ENCODE measurements at regions not wholly inside any gene's neighbourhood (a gene's known extent, or its start where the extent isn't known, plus 50 kb on each side); places are given as distances from the start of the nearest gene placed in this dataset.

- no peak overlapping the region for H3K27ac ChIP-seq (ENCODE audit: low read depth, low read length)
- H3K9ac ChIP-seq (ENCODE audit: low read length in 5 of 5): no peak overlapping the region
- peaks cover 0 to 12% (median 0%) of the 10 kb centered on the region in 5 donors for H3K4me1 ChIP-seq (ENCODE audit: control insufficient read depth in 5 of 5, insufficient read depth in 5 of 5, low read length in 5 of 5)
- H3K9me3 ChIP-seq (ENCODE audit: control insufficient read depth in 5 of 5, low read length in 5 of 5): peaks cover 0 to 4% (median 0%) of the 10 kb centered on the region in 5 donors
- H3K4me3 ChIP-seq (ENCODE audit: low read depth in 1 of 5, low read length in 5 of 5): no peak overlapping the region
- peaks cover 9 to 14% (median 12%) of the 10 kb centered on the region in 5 donors for H3K27me3 ChIP-seq (ENCODE audit: control insufficient read depth in 5 of 5, insufficient read depth in 4 of 5, low read length in 5 of 5)
- no peaks in the 10 kb centered on the region for H3K36me3 ChIP-seq (ENCODE audit: control insufficient read depth in 5 of 5, insufficient read depth in 5 of 5, low read length in 5 of 5)
These were observed 356.6 kb upstream of the SALL3 start for GRCh38 chr18:78622907-78623541.

- no peak overlapping the region for H3K4me3 ChIP-seq (ENCODE audit: low read depth in 1 of 5, low read length in 5 of 5)
- H3K27me3 ChIP-seq (ENCODE audit: control insufficient read depth in 5 of 5, insufficient read depth in 4 of 5, low read length in 5 of 5): peaks cover 11 to 19% (median 14%) of the 10 kb centered on the region in 5 donors
- no peak overlapping the region for H3K27ac ChIP-seq (ENCODE audit: low read depth, low read length)
- H3K9me3 ChIP-seq (ENCODE audit: control insufficient read depth in 5 of 5, low read length in 5 of 5): peaks cover 0 to 8% (median 0%) of the 10 kb centered on the region in 5 donors
- H3K4me1 ChIP-seq (ENCODE audit: control insufficient read depth in 5 of 5, insufficient read depth in 5 of 5, low read length in 5 of 5): peaks cover 0 to 3% (median 0%) of the 10 kb centered on the region in 5 donors
- H3K36me3 ChIP-seq (ENCODE audit: control insufficient read depth in 5 of 5, insufficient read depth in 5 of 5, low read length in 5 of 5): no peaks in the 10 kb centered on the region
- no peak overlapping the region for H3K9ac ChIP-seq (ENCODE audit: low read length in 5 of 5)
These were observed 354.9 kb upstream of the SALL3 start for GRCh38 chr18:78624646-78625279.

- Histone ChIP-seq H3K36me3 (ENCODE audit: control insufficient read depth in 5 of 5, insufficient read depth in 5 of 5, low read length in 5 of 5) (no peaks in the 10 kb centered on the region), H3K9me3 (ENCODE audit: control insufficient read depth in 5 of 5, low read length in 5 of 5) (peaks cover 0 to 14% (median 0%) of the 10 kb centered on the region in 5 donors), H3K4me3 (ENCODE audit: low read depth in 1 of 5, low read length in 5 of 5) (no peak overlapping the region), H3K27me3 (ENCODE audit: control insufficient read depth in 5 of 5, insufficient read depth in 4 of 5, low read length in 5 of 5) (peaks cover 7 to 15% (median 14%) of the 10 kb centered on the region in 5 donors), H3K9ac (ENCODE audit: low read length in 5 of 5) (no peak overlapping the region), H3K4me1 (ENCODE audit: control insufficient read depth in 5 of 5, insufficient read depth in 5 of 5, low read length in 5 of 5) (no peaks in the 10 kb centered on the region), H3K27ac (ENCODE audit: low read depth, low read length) (no peak overlapping the region)
These were observed 353.8 kb upstream of the SALL3 start for GRCh38 chr18:78625847-78626246.

GRCh38 chr18:78627551-78628346 lies 351.9 kb upstream of the SALL3 start:
- H3K4me3 ChIP-seq (ENCODE audit: low read depth in 1 of 5, low read length in 5 of 5): no peak overlapping the region

GRCh38 chr18:78629426-78629825 lies 350.2 kb upstream of the SALL3 start:
- Histone ChIP-seq H3K36me3 (ENCODE audit: control insufficient read depth in 5 of 5, insufficient read depth in 5 of 5, low read length in 5 of 5) (no peaks in the 10 kb centered on the region), H3K9me3 (ENCODE audit: control insufficient read depth in 5 of 5, low read length in 5 of 5) (peaks cover 0 to 14% (median 0%) of the 10 kb centered on the region in 5 donors), H3K4me1 (ENCODE audit: control insufficient read depth in 5 of 5, insufficient read depth in 5 of 5, low read length in 5 of 5) (no peaks in the 10 kb centered on the region), H3K27ac (ENCODE audit: low read depth, low read length) (no peak overlapping the region), H3K4me3 (ENCODE audit: low read depth in 1 of 5, low read length in 5 of 5) (no peak overlapping the region), H3K27me3 (ENCODE audit: control insufficient read depth in 5 of 5, insufficient read depth in 4 of 5, low read length in 5 of 5) (peaks cover 7 to 15% (median 12%) of the 10 kb centered on the region in 5 donors), H3K9ac (ENCODE audit: low read length in 5 of 5) (no peak overlapping the region)

More at GRCh38 chr18:78627551-78628346, 351.9 kb upstream of the SALL3 start:
- Histone ChIP-seq H3K9ac (ENCODE audit: low read length in 5 of 5) (no peak overlapping the region), H3K36me3 (ENCODE audit: control insufficient read depth in 5 of 5, insufficient read depth in 5 of 5, low read length in 5 of 5) (no peaks in the 10 kb centered on the region), H3K27me3 (ENCODE audit: control insufficient read depth in 5 of 5, insufficient read depth in 4 of 5, low read length in 5 of 5) (peaks cover 7 to 15% (median 14%) of the 10 kb centered on the region in 5 donors), H3K4me1 (ENCODE audit: control insufficient read depth in 5 of 5, insufficient read depth in 5 of 5, low read length in 5 of 5) (no peaks in the 10 kb centered on the region), H3K27ac (ENCODE audit: low read depth, low read length) (no peak overlapping the region), H3K9me3 (ENCODE audit: control insufficient read depth in 5 of 5, low read length in 5 of 5) (peaks cover 0 to 14% (median 0%) of the 10 kb centered on the region in 5 donors)

- Histone ChIP-seq H3K27me3 (ENCODE audit: control insufficient read depth in 5 of 5, insufficient read depth in 4 of 5, low read length in 5 of 5) (peaks cover 2 to 10% (median 5%) of the 10 kb centered on the region in 5 donors), H3K9me3 (ENCODE audit: control insufficient read depth in 5 of 5, low read length in 5 of 5) (peaks cover 0 to 14% (median 0%) of the 10 kb centered on the region in 5 donors), H3K27ac (ENCODE audit: low read depth, low read length) (no peak overlapping the region), H3K4me3 (ENCODE audit: low read depth in 1 of 5, low read length in 5 of 5) (no peak overlapping the region), H3K36me3 (ENCODE audit: control insufficient read depth in 5 of 5, insufficient read depth in 5 of 5, low read length in 5 of 5) (no peaks in the 10 kb centered on the region), H3K9ac (ENCODE audit: low read length in 5 of 5) (no peak overlapping the region), H3K4me1 (ENCODE audit: control insufficient read depth in 5 of 5, insufficient read depth in 5 of 5, low read length in 5 of 5) (no peaks in the 10 kb centered on the region)
These were observed 349.3 kb upstream of the SALL3 start for GRCh38 chr18:78630356-78630755.

GRCh38 chr18:78630981-78631510 lies 348.6 kb upstream of the SALL3 start:
- Histone ChIP-seq H3K27me3 (ENCODE audit: control insufficient read depth in 5 of 5, insufficient read depth in 4 of 5, low read length in 5 of 5) (peaks cover 0 to 10% (median 5%) of the 10 kb centered on the region in 5 donors), H3K4me3 (ENCODE audit: low read depth in 1 of 5, low read length in 5 of 5) (no peak overlapping the region), H3K9me3 (ENCODE audit: control insufficient read depth in 5 of 5, low read length in 5 of 5) (peaks cover 0 to 14% (median 3%) of the 10 kb centered on the region in 5 donors), H3K36me3 (ENCODE audit: control insufficient read depth in 5 of 5, insufficient read depth in 5 of 5, low read length in 5 of 5) (no peaks in the 10 kb centered on the region), H3K4me1 (ENCODE audit: control insufficient read depth in 5 of 5, insufficient read depth in 5 of 5, low read length in 5 of 5) (no peaks in the 10 kb centered on the region), H3K9ac (ENCODE audit: low read length in 5 of 5) (no peak overlapping the region), H3K27ac (ENCODE audit: low read depth, low read length) (no peak overlapping the region)

- Histone ChIP-seq H3K36me3 (ENCODE audit: control insufficient read depth in 5 of 5, insufficient read depth in 5 of 5, low read length in 5 of 5) (no peaks in the 10 kb centered on the region), H3K9me3 (ENCODE audit: control insufficient read depth in 5 of 5, low read length in 5 of 5) (peaks cover 0 to 17% (median 6%) of the 10 kb centered on the region in 5 donors), H3K9ac (ENCODE audit: low read length in 5 of 5) (no peak overlapping the region), H3K4me1 (ENCODE audit: control insufficient read depth in 5 of 5, insufficient read depth in 5 of 5, low read length in 5 of 5) (no peaks in the 10 kb centered on the region), H3K27ac (ENCODE audit: low read depth, low read length) (no peak overlapping the region), H3K27me3 (ENCODE audit: control insufficient read depth in 5 of 5, insufficient read depth in 4 of 5, low read length in 5 of 5) (peaks cover 0 to 10% (median 5%) of the 10 kb centered on the region in 5 donors), H3K4me3 (ENCODE audit: low read depth in 1 of 5, low read length in 5 of 5) (no peak overlapping the region)
These were observed 347.5 kb upstream of the SALL3 start for GRCh38 chr18:78632111-78632541.

- Histone ChIP-seq H3K27ac (ENCODE audit: low read depth, low read length) (no peak overlapping the region), H3K36me3 (ENCODE audit: control insufficient read depth in 5 of 5, insufficient read depth in 5 of 5, low read length in 5 of 5) (no peaks in the 10 kb centered on the region)
These were observed 345.4 kb upstream of the SALL3 start for GRCh38 chr18:78634061-78634696.

More at GRCh38 chr18:78634061-78634696, 345.4 kb upstream of the SALL3 start:
- Histone ChIP-seq H3K27me3 (ENCODE audit: control insufficient read depth in 5 of 5, insufficient read depth in 4 of 5, low read length in 5 of 5) (peaks cover 0 to 5% (median 0%) of the 10 kb centered on the region in 5 donors), H3K9ac (ENCODE audit: low read length in 5 of 5) (no peak overlapping the region), H3K4me1 (ENCODE audit: control insufficient read depth in 5 of 5, insufficient read depth in 5 of 5, low read length in 5 of 5) (no peaks in the 10 kb centered on the region), H3K9me3 (ENCODE audit: control insufficient read depth in 5 of 5, low read length in 5 of 5) (peaks cover 0 to 17% (median 6%) of the 10 kb centered on the region in 5 donors), H3K4me3 (ENCODE audit: low read depth in 1 of 5, low read length in 5 of 5) (no peak overlapping the region)
